ENCODE measurements at regions not wholly inside any gene's neighbourhood (a gene's known extent, or its start where the extent isn't known, plus 50 kb on each side); places are given as distances from the start of the nearest gene placed in this dataset.

DNA sequence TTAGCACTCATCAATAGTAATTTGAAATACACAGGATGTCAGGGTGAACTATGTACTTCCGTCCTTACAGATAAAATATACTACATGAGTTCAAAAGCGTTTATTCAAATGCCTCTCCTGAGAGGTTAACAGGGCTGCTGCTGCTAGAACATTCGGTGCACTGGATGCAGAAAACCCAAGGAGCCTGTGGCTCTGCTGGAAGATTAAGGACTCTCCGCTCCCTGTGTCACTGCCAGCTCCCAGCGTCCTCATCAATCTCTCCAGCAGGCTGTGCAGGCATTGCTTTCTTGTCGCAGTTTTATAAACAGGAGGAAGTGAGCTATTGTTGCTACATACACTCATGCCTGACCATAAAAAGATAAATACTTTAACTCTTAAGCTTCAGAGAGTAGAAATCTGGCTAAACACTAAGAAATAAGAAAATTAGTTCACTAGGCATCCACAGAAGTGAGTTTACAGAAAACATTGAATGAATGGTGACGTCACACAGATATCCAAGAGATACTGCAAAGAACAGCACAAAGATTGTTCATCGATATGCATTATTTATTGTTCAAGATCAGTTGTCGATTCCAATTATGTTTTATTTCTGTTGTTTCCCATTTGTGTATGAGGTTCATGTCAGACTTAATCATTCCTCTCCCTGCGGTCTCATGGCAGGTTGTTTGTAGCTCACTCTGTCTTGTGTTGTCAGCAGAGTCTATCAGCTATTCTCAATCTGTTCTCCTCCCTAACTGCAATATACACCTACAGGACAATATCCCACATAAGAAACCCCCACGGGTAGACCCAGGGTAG lies 127.9 kb upstream of the MON1B start:
- no peak for ATAC-seq
- TF ChIP-seq ISL1 (CRISPR knock-in tag; IDR thresholded peaks at IDR 0.05) (no peak), ARNTL (CRISPR knock-in tag; IDR thresholded peaks at IDR 0.05; ENCODE audit: borderline replicate concordance, low read depth) (no peak), CSRNP3 (CRISPR knock-in tag; IDR thresholded peaks at IDR 0.05) (no peak), TOX (CRISPR knock-in tag; IDR thresholded peaks at IDR 0.05; ENCODE audit: borderline replicate concordance) (no peak), TCF4 (CRISPR knock-in tag; IDR thresholded peaks at IDR 0.05; ENCODE audit: borderline replicate concordance) (no peak), SNAI2 (CRISPR knock-in tag; IDR thresholded peaks at IDR 0.05) (no peak), GLIS3 (CRISPR knock-in tag; IDR thresholded peaks at IDR 0.05) (no peak), ZNF565 (CRISPR knock-in tag; conservative IDR thresholded peaks at IDR 0.05; ENCODE audit: low read depth) (no peak), CREB5 (CRISPR knock-in tag; IDR thresholded peaks at IDR 0.05; ENCODE audit: low read depth) (no peak), POU6F1 (CRISPR knock-in tag; IDR thresholded peaks at IDR 0.05; ENCODE audit: borderline replicate concordance, low read depth) (no peak), ZFP30 (CRISPR knock-in tag; IDR thresholded peaks at IDR 0.05) (no peak), RARB (CRISPR knock-in tag; IDR thresholded peaks at IDR 0.05) (no peak), ZC3H10 (CRISPR knock-in tag; IDR thresholded peaks at IDR 0.05) (no peak)
- TF ChIP-seq, protein P1, sequence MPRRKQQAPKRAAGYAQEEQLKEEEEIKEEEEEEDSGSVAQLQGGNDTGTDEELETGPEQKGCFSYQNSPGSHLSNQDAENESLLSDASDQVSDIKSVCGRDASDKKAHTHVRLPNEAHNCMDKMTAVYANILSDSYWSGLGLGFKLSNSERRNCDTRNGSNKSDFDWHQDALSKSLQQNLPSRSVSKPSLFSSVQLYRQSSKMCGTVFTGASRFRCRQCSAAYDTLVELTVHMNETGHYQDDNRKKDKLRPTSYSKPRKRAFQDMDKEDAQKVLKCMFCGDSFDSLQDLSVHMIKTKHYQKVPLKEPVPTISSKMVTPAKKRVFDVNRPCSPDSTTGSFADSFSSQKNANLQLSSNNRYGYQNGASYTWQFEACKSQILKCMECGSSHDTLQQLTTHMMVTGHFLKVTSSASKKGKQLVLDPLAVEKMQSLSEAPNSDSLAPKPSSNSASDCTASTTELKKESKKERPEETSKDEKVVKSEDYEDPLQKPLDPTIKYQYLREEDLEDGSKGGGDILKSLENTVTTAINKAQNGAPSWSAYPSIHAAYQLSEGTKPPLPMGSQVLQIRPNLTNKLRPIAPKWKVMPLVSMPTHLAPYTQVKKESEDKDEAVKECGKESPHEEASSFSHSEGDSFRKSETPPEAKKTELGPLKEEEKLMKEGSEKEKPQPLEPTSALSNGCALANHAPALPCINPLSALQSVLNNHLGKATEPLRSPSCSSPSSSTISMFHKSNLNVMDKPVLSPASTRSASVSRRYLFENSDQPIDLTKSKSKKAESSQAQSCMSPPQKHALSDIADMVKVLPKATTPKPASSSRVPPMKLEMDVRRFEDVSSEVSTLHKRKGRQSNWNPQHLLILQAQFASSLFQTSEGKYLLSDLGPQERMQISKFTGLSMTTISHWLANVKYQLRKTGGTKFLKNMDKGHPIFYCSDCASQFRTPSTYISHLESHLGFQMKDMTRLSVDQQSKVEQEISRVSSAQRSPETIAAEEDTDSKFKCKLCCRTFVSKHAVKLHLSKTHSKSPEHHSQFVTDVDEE (CRISPR knock-in tag; IDR thresholded peaks at IDR 0.05): no peak

DNA sequence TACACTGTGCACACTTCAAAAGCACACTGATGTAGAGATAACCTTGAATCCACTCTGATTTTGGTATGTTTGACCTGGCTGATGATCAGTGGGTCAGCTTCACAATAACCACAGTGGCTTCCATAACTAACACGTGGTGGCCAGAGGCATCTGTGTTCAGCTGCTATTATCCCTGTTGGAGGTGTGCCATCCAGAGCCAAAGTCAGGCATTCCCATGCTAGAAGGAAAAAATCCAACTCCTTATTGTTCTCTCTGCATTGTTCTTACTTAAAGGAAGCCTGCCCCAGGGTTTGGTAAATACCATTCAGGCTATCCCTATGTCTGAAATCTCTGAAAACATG lies 127.3 kb upstream of the MON1B start:
- no peak for ATAC-seq
- no peak for TF ChIP-seq ZC3H10 (CRISPR knock-in tag; IDR thresholded peaks at IDR 0.05)
- TF ChIP-seq, protein P1 (CRISPR knock-in tag; IDR thresholded peaks at IDR 0.05): no peak
- no peak for TF ChIP-seq TCF4 (CRISPR knock-in tag; IDR thresholded peaks at IDR 0.05; ENCODE audit: borderline replicate concordance)
- TF ChIP-seq TOX (CRISPR knock-in tag; IDR thresholded peaks at IDR 0.05; ENCODE audit: borderline replicate concordance): no peak
- TF ChIP-seq ESRRG (CRISPR knock-in tag; IDR thresholded peaks at IDR 0.05): no peak
- TF ChIP-seq PATZ1 (CRISPR knock-in tag; IDR thresholded peaks at IDR 0.05; ENCODE audit: borderline replicate concordance): no peak
- no peak for TF ChIP-seq GLIS3 (CRISPR knock-in tag; IDR thresholded peaks at IDR 0.05)
- TF ChIP-seq ISL1 (CRISPR knock-in tag; IDR thresholded peaks at IDR 0.05): no peak
- TF ChIP-seq BACH2 (CRISPR knock-in tag; IDR thresholded peaks at IDR 0.05; ENCODE audit: borderline replicate concordance): no peak
- TF ChIP-seq PPARA (CRISPR knock-in tag; IDR thresholded peaks at IDR 0.05; ENCODE audit: borderline replicate concordance): no peak
- no peak for TF ChIP-seq RARB (CRISPR knock-in tag; IDR thresholded peaks at IDR 0.05)
- no peak for TF ChIP-seq ZNF70 (CRISPR knock-in tag; IDR thresholded peaks at IDR 0.05)

Measured in SK-N-SH treated with all-trans-retinoic acid at 6 μM for 48 hours (cell line).